CD14-positive monocyte (primary cell): ENCODE measurements at regions not wholly inside any gene's neighbourhood (a gene's known extent, or its start where the extent isn't known, plus 50 kb on each side); places are given as distances from the start of the nearest gene placed in this dataset.

ENCODE experiments used
- DNase-seq, 3 donors: peaks; one replicate each; pipeline ENCODE4 v3.0.0-alpha.2; 2011 to 2022
- H2AFZ ChIP-seq: 2 replicates; pipeline ENCODE4 v1.6.0; 2012; ENCODE audit warnings: mild to moderate bottlenecking, low read depth, low read length, inconsistent platforms; ENCODE audit not compliant: insufficient read depth, poor library complexity, severe bottlenecking
- H3K27ac ChIP-seq, 2 donors: 1 replicate in 1 of 2; 2 replicates in 1 of 2; pipeline ENCODE4 v1.5.1; 2012 to 2013; ENCODE audit warnings: low read length in 2 of 2, control low read depth in 1 of 2, inconsistent platforms in 1 of 2, low read depth in 1 of 2, mild to moderate bottlenecking in 1 of 2
- H3K27me3 ChIP-seq, 2 donors: one replicate each; pipeline versions ENCODE4 v1.6.0 to v1.6.1; 2011 to 2013; ENCODE audit warnings: low read length in 2 of 2; ENCODE audit not compliant: control insufficient read depth in 2 of 2, insufficient read depth in 2 of 2
- H3K36me3 ChIP-seq, 2 donors: replicated peaks in 1 of 2; 1 replicate in 1 of 2; 2 replicates in 1 of 2; pipeline versions ENCODE4 v1.5.1 to v1.6.1; 2012 to 2013; ENCODE audit warnings: low read length in 2 of 2, control low read depth in 1 of 2, inconsistent platforms in 1 of 2, mild to moderate bottlenecking in 1 of 2; ENCODE audit not compliant: insufficient read depth in 2 of 2, control insufficient read depth in 1 of 2
- H3K4me1 ChIP-seq, 2 donors: 1 replicate in 1 of 2; 2 replicates in 1 of 2; pipeline versions ENCODE4 v1.5.1 to v1.6.1; 2012 to 2013; ENCODE audit warnings: low read length in 2 of 2, control low read depth in 1 of 2, inconsistent platforms in 1 of 2, mild to moderate bottlenecking in 1 of 2, moderate library complexity in 1 of 2; ENCODE audit not compliant: insufficient read depth in 2 of 2, control insufficient read depth in 1 of 2
- H3K4me2 ChIP-seq: replicated peaks from 2 replicates; pipeline ENCODE3; 2012; ENCODE audit warnings: low read length, moderate library complexity, mild to moderate bottlenecking; ENCODE audit not compliant: poor library complexity, severe bottlenecking; ENCODE audit errors: extremely low read depth
- H3K4me3 ChIP-seq, 3 experiments: fragments of 200-600 bp in 1 of 3; sonication (generic) in 1 of 3; replicated peaks in 1 of 3; 1 replicate in 2 of 3; 2 replicates in 1 of 3; pipeline ENCODE4 v1.5.1; 2011 to 2013; ENCODE audit warnings: low read length in 3 of 3, mild to moderate bottlenecking in 3 of 3, control low read depth in 2 of 3, low read depth in 2 of 3, inconsistent platforms in 1 of 3, moderate library complexity in 1 of 3
- H3K79me2 ChIP-seq: 2 replicates; pipeline ENCODE4 v1.6.0; 2012; ENCODE audit warnings: mild to moderate bottlenecking, control low read depth, inconsistent platforms, low read length, moderate library complexity; ENCODE audit not compliant: insufficient read depth
- H3K9ac ChIP-seq: 2 replicates; pipeline ENCODE4 v1.6.0; 2017; ENCODE audit warnings: low read length, mild to moderate bottlenecking; ENCODE audit not compliant: insufficient read depth, poor library complexity, severe bottlenecking
- H3K9me3 ChIP-seq, 2 donors: replicated peaks in 1 of 2; 1 replicate in 1 of 2; 2 replicates in 1 of 2; pipeline versions ENCODE4 v1.5.1 to v1.6.1; 2012 to 2013; ENCODE audit warnings: low read length in 2 of 2, control low read depth in 1 of 2; ENCODE audit not compliant: control insufficient read depth in 1 of 2, insufficient read depth in 1 of 2
- H4K20me1 ChIP-seq: 2 replicates; pipeline ENCODE4 v1.6.0; 2012; ENCODE audit warnings: mild to moderate bottlenecking, low read length, control low read depth, moderate library complexity; ENCODE audit not compliant: insufficient read depth
- H3K27ac Mint-ChIP-seq, 7 donors: one replicate each; pipeline ENCODE4 v1.8.0; 2020; ENCODE audit warnings: mild to moderate bottlenecking in 7 of 7, mixed read lengths in 7 of 7, moderate library complexity in 6 of 7, inconsistent platforms in 2 of 7
- H3K27me3 Mint-ChIP-seq, 3 donors: one replicate each; pipeline ENCODE4 v1.8.0; 2021 to 2022; ENCODE audit warnings: low read depth in 3 of 3, mild to moderate bottlenecking in 3 of 3, mixed read lengths in 3 of 3, moderate library complexity in 3 of 3, inconsistent platforms in 1 of 3
- H3K36me3 Mint-ChIP-seq, 2 donors: one replicate each; pipeline ENCODE4 v1.8.0; 2020; ENCODE audit warnings: mixed read lengths in 2 of 2, inconsistent platforms in 1 of 2, mild to moderate bottlenecking in 1 of 2
- H3K4me1 Mint-ChIP-seq: one replicate; pipeline ENCODE4 v1.8.0; 2020; ENCODE audit warnings: mild to moderate bottlenecking, mixed read lengths
- H3K4me3 Mint-ChIP-seq, 2 donors: one replicate each; pipeline ENCODE4 v1.8.0; 2020; ENCODE audit warnings: mild to moderate bottlenecking in 2 of 2, mixed read lengths in 2 of 2, moderate library complexity in 1 of 2
- H3K9me3 Mint-ChIP-seq, 7 donors: one replicate each; pipeline ENCODE4 v1.8.0; 2020 to 2022; ENCODE audit warnings: mixed read lengths in 7 of 7, mild to moderate bottlenecking in 6 of 7, moderate library complexity in 6 of 7, inconsistent platforms in 2 of 7
- WGBS: methylation state at CpG from one replicate; pipeline ENCODE4 v1.1.5; 2013; ENCODE audit warnings: missing lambda C conversion rate; ENCODE audit not compliant: insufficient coverage; 5-methylcytosine and 5-hydroxymethylcytosine counted together
- intact Hi-C, 2 donors: fragments of 100-400 bp; cut with micrococcal nuclease; formaldehyde crosslinking; loops; one replicate each; pipeline versions ENCODE4 v1.15.0 to v1.15.1; 2023
- TF ChIP-seq, protein P1 (sequence below): fragments of 200-600 bp; IDR thresholded peaks from one replicate; pipeline ENCODE4 v1.8.0; 2022; ENCODE audit warnings: antibody characterized with exemption, mild to moderate bottlenecking

DNA sequence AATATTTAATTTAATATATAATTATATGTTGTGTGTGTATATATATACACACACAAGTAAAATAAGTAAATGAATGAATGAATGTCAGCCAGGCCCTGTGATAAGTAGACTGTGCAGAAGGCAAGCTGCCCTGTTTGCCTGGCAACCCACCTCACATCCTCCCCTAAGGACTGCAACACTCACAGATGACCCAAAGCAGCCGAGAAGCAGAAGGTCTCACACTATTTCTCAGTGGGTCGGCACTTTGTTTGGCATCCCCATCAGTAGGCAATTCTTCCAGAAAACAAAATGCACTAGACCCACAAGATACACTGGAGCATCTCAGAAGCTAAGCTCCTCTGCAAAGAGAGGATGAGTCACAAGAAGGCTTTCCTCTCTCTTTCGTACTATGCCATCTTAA lies 152.1 kb upstream of the GRAMD2B start:
- 100% methylated on average over 2 of the region's 3 CpGs for WGBS
- intact Hi-C loops = no loop called here
- H3K36me3 Mint-ChIP-seq = no peaks in the 10 kb centered on the region
- no peaks in the 10 kb centered on the region for H4K20me1 ChIP-seq
- no peak overlapping the region for H3K4me2 ChIP-seq
- H3K27ac Mint-ChIP-seq = no peak overlapping the region
- no peaks in the 10 kb centered on the region for H3K4me1 Mint-ChIP-seq
- no peak overlapping the region for H3K4me3 Mint-ChIP-seq
- H3K9me3 ChIP-seq = peaks cover 0 to 3% of the 10 kb centered on the region in 2 donors
- TF ChIP-seq, protein P1, sequence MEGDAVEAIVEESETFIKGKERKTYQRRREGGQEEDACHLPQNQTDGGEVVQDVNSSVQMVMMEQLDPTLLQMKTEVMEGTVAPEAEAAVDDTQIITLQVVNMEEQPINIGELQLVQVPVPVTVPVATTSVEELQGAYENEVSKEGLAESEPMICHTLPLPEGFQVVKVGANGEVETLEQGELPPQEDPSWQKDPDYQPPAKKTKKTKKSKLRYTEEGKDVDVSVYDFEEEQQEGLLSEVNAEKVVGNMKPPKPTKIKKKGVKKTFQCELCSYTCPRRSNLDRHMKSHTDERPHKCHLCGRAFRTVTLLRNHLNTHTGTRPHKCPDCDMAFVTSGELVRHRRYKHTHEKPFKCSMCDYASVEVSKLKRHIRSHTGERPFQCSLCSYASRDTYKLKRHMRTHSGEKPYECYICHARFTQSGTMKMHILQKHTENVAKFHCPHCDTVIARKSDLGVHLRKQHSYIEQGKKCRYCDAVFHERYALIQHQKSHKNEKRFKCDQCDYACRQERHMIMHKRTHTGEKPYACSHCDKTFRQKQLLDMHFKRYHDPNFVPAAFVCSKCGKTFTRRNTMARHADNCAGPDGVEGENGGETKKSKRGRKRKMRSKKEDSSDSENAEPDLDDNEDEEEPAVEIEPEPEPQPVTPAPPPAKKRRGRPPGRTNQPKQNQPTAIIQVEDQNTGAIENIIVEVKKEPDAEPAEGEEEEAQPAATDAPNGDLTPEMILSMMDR = no peak
- H3K36me3 ChIP-seq = no peaks in the 10 kb centered on the region
- no peaks in the 10 kb centered on the region for H3K4me1 ChIP-seq
- no peak overlapping the region for H3K9ac ChIP-seq
- no peak overlapping the region for H3K27ac ChIP-seq
- no peak overlapping the region for H3K4me3 ChIP-seq
- DNase-seq = no peak
- H2AFZ ChIP-seq = no peak overlapping the region
- H3K27me3 ChIP-seq = no peaks in the 10 kb centered on the region
- H3K27me3 Mint-ChIP-seq = peaks cover 0 to 2% (median 0%) of the 10 kb centered on the region in 3 donors
- H3K79me2 ChIP-seq = no peaks in the 10 kb centered on the region
- H3K9me3 Mint-ChIP-seq = peaks cover 0 to 6% (median 2%) of the 10 kb centered on the region in 7 donors

DNA sequence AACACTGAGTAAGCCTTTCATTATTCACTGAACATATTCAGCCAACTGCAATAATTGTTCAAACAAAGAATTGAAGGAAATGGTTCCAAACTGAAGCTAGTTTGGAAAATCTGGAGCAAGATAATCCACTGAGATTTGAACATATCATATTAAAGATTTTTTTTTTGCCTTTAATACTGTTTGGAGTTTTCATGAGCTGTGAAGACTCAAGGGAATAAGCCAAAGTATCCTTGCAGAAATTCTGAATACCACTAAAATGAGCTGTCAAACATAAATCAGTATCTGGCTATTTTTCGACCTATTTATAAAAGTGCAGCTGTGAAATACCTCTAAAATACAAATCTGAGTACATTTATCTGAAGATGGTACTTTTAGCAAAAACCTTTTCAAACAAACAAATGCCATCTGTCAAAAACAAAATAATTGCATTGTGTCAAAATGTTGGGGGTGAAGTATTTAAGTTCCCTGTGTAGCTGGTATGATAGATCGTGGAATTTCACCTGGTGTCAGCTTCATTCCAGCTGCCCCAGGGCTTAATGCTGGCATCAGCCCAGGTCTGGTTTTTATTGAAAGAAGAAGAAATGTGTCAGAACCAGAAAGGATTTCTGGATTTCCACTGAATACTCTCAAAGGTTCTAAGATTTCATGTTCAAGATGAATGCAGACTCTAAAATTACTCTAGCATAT lies 149.0 kb upstream of the GRAMD2B start:
- intact Hi-C loops = no loop called here
- no peaks in the 10 kb centered on the region for H3K79me2 ChIP-seq
- no peak for DNase-seq
- H3K4me3 Mint-ChIP-seq = no peak overlapping the region
- H3K4me1 Mint-ChIP-seq = no peaks in the 10 kb centered on the region
- peaks cover 0 to 3% (median 2%) of the 10 kb centered on the region in 7 donors for H3K9me3 Mint-ChIP-seq
- no peak overlapping the region for H3K4me3 ChIP-seq
- TF ChIP-seq, protein P1 = no peak
- no peaks in the 10 kb centered on the region for H3K36me3 ChIP-seq
- peaks cover 0 to 3% of the 10 kb centered on the region in 2 donors for H3K9me3 ChIP-seq
- no peak overlapping the region for H3K9ac ChIP-seq
- H3K27ac Mint-ChIP-seq = no peak overlapping the region
- H3K27me3 ChIP-seq = no peaks in the 10 kb centered on the region
- H3K4me1 ChIP-seq = no peaks in the 10 kb centered on the region
- WGBS = 100% methylated on average over 1 of the region's 2 CpGs
- H4K20me1 ChIP-seq = no peaks in the 10 kb centered on the region
- no peak overlapping the region for H3K4me2 ChIP-seq
- no peak overlapping the region for H3K27ac ChIP-seq
- H2AFZ ChIP-seq = no peak overlapping the region
- H3K36me3 Mint-ChIP-seq = no peaks in the 10 kb centered on the region
- H3K27me3 Mint-ChIP-seq = no peaks in the 10 kb centered on the region
